HG02943 (cell line): ENCODE measurements at regions not wholly inside any gene's neighbourhood (a gene's known extent, or its start where the extent isn't known, plus 50 kb on each side); places are given as distances from the start of the nearest gene placed in this dataset.

ENCODE experiments used
- ATAC-seq: cut with Tn5 transposase; IDR thresholded peaks from one replicate; pipeline ENCODE4 v1.9.1; 2021; ENCODE audit warnings: mild to moderate bottlenecking, low read depth, moderate library complexity; ENCODE audit not compliant: unreplicated experiment

DNA sequence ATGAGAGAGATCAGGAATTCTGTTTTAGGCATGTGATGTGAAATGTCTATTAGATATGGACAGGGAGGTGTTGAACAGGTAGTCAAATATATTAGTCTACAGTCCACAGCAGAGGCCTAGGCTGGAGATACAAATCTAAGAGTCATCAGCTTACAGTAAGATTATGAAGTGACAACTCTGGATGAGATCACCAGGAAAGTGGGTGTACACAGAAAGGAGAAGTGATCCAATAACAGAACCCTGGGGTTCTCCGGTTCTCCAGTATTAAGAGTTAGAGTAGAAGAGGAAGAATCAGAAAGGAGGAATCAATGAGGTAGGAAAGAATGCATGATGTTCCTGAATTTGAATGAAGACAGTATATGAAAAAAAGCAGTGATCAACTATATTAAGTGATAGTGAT, 362.3 kb downstream of the FIGN start:
- ATAC-seq: no peak

DNA sequence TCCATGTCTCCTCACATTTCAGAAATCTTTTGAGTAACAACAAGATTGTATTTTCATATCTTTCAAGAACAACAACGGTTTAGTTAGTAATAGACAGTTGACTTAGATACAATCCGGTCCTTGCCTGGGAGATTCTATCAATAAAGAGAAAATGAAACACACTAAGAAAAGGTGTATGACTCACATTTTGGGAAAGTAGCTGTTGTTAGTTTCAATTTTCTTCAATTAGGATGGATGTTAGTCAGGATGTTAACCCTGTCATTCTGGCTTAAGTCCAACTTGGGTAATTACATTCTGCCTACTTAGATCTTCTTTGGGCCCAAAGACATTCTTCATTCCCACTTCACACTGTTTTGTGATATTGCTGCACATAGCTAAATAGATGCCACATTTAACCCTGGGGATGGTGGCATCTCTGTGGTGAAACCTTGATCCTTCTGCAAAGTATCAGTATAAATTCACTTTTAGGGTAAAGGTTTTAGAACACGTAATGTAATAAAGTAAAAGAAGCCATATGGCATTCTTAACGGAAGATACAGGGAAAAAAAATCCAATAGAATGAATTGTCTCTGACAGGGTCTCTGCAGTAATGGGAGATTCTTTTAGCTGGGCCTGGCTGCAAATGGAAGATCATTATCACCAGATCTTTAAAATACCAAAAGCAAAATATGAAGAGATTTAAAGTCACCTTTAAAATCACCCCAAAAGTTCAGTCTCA, 365.5 kb downstream of the FIGN start:
- no peak for ATAC-seq

DNA sequence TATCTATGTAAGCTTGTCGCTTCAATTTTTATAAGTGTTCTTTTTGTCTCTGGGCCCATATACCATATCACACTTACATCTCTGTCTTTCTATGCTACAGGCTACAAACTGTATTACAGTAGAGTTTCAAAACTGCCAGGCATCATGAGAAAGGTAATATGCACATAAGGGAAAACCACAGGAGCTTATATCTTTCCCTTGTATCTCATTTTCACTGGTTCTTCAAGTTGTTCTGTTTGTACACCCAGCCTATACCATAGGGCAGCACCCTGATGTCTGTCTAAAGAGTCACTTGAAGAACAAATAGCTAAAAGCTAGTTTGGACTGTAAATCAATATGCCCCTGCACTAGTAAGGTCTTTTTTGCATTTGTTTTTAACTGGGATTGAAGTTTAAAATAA, 366.7 kb downstream of the FIGN start:
- ATAC-seq: no peak

DNA sequence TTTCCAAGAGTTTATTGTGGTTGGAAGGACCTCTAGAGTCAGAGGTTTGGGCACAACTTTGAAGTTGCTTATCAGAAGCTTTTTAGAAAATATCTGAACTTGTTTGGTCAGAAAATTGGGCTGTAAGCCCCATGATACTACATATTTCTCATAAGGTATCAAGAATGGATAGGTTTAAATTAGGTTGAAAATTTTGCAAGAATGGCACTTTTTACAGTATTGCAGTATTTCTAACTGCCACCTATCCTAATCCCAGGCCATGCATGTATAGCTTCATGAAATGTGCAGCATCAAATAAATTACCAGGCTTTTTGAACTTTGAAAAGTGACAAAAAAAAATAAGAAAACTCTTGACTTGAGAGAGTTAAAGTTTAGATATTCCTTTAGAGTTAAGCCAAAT, 367.2 kb downstream of the FIGN start:
- no peak for ATAC-seq

DNA sequence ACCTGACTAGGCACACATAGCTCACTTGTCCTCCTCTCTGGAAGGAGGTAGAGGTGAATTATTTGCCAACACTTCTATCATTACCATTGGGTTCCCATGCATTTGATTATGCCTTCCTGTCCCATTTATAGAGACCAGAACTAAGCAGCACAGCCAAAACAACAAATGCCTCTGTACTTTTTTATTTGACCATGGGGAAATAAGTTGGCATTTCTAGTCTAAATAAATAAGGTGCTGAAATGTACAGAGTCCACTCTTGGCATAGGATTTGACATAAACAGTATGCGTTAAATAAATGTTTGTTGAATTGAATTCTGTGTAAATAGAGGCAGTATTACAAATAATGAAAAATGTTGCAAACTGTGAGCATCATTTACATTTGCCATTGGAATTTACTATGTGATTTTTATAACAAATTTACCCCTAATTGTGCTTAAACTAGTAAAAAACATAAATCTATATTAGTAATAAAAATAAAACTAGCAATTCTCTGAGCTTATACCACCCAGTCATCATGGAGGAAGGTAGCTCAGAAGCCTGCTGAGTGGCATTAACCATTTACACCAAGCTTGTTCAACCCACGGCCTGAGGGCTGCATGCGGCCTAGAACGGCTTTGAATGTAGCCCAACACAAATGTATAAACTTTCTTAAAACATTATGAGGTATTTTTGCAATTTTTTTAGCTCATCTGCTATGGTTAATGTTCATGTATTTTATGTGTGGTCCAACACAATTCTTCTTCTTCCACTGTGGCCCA, 367.8 kb downstream of the FIGN start:
- ATAC-seq: no peak

DNA sequence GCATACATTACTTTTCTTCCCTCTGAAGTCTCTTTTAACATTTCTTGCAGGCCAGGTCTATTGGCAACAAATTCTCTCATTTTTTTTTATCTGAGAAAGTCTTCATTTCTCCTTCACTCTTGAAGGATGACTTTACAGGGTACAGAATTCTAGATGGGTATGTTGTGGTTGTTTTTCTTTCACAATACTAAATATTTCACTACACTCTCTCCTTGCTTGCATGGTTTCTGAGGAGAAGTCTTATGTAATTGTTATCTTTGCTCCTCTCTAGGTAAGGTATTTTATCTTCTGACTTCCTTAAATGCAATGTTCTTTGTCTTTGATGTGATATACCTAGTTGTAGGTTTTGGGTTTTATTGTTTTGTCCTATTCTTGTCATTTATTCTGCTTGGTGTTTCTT, 371.1 kb downstream of the FIGN start:
- ATAC-seq: no peak

DNA sequence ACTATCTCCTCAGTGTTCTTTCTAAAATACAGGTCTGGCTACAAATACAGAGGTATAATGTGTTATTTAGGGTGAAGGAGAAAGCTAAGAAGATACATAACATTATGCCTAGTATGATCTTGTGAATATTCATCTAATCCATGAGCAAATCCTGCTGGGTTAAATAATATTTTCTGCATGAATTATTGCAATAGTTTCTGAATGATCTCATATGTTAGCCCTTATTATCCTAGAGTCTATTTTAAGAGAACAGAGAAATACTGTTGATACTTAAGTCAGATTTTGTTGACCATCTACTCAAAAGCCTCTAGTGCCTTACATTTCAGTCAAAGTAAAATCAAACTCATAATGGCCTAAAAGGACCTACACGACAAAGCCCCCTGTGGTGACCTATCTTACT, 382.3 kb downstream of the FIGN start:
- ATAC-seq: no peak

DNA sequence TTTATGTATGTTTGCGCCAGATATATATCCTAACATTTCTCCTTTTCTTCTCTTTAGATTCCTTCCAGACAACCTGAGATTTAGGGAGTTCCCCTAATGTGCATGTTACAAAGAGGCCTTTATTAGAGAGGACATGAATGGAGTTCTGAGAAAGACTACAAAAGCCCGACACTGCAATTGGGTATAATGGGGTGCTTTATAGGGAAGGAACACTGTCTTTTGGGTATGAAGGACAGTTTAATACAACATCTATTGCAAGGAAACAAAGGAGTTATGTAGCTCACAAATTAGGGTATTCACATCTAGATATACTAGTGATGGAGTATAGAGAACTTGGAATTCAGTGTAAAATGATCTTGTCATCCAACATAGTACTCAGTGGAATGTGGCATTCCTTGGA, 383.8 kb downstream of the FIGN start:
- ATAC-seq: no peak

DNA sequence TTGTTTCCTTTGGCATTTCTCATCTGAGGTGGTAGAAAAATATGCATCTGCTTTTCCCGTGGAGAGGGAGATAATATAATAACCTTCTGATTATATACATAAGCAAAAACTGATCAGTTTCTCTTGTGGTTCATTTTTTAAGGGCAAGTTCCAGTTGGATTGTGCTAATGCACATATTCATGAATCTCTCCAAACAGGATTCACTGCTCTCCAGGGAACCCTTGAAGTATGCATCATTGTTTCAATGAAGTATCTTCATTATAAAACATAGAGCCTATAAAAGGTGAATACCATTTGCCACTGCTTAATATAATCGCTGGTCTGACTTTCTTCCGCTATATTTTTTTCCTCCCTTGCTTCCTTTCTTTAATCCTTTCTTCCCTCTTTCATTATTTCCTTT, 384.7 kb downstream of the FIGN start:
- no peak for ATAC-seq

DNA sequence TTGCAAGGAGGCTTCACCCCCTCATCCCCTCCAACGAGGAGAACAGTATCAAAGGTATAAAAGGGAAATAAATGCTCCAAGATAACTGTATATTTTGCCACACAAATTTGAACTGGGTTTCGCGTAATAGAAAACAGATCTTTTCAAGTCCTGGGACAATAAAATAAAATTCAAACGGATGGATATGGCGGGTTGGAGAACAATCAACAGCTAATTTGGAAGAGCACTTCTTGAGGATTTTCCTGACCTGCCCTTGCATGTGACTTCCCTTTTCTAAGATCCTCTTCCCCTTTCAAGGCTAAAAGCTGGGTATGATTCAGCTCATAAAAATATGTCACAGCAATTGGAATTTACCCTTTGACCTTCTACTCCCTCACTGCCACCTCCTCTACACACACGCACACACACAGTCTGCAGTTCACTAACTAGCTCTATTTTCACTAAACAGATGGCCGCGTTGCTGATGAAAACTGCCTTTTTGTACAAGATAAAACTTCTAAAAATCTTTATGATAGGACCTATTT, 386.9 kb downstream of the FIGN start:
- no peak for ATAC-seq

DNA sequence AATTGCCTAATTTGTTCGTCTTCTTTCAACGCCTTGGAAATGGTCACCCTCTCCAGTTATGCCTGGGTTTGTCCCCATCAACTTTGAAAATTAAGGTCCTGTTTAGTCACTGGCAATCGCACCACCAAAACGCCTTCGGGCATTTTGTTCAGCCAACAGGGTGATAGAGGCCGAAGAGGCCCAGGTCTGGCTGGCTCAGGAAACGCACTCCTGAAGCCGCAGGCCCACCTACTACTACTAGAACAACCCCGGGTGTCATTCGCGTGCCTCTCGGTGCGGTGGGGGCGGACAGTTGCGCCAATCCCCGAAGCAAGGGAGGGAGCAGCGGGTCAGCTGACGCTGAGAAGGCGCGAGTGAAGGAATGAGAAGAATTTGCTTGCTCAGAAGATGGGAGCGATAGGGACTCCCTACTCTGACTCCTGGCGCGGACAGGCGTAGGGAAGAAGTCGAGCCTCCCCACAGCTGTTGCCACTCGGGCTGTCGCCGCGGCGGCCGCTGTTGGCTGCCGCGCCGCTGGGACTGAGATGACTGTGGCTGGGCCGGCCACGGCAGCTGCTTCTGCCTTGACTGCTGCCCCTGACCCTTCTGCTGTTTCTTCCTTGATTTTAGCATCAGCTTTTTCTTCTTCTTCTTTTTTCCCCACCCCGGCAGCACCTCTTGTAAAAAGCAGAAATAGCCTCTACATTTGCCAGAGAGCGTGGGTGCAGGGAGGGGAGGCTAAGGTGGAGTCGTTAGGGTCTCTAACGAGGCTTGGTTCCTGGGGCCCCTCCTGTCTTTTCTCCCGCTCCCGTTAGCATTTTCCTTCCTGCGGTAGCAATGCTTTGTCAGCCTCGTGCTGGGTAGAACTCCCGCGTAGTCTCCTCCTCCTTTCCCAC, 387.6 kb downstream of the FIGN start:
- ATAC-seq: no peak

DNA sequence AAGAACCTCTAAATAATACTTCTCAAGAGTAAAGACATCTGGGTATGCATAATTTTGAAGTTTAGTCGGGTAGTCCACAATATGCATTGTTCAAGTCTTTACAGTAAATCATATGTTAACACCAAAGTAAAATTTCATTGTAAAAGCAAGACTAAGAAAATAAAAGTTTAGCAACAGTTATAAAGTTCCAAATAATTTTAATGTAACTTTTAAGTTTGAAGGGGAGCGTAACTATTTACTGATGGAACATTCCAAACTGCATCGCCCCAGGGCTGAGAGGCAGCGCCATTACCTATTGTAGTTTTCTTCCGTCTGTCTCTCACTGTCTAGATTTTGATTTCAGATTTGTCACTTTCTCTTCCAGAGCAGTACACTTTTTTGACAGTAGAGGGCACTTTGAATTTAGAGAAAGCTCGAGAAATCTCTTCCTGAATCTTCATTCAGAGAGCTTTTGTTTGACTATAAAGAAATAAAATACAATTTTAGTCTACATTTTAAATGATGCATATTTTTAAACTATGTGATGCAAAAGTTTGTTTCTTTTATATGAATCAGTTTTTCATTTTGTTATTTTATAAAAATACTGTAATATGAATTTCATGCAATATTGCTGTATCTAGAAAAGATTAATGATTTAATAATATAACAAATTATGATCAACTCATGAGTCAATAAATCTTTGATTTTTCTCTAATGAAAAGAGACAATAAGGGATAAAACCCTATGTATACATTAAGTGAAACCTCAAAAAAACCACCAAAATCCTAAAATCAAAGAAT, 389.8 kb downstream of the FIGN start:
- peak; percentile 89 for ATAC-seq

DNA sequence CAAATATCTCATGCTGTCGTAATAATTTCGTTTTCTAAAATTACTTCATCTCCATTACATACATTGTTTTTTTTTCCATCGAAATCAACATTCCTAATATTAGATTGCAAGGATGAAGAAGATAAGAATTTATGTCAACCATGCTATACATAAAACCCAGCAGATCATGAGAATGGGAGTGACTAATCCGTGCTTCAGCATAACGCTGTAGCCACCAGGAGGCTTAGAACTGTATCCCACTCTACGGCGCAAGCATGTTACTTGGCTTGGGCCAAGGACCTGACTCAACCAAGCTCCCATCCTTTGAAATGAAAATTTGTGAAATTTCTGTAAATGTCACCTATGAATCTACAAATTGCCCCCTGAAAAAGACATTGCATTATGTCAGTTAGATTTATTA, 392.5 kb downstream of the FIGN start:
- ATAC-seq: no peak

DNA sequence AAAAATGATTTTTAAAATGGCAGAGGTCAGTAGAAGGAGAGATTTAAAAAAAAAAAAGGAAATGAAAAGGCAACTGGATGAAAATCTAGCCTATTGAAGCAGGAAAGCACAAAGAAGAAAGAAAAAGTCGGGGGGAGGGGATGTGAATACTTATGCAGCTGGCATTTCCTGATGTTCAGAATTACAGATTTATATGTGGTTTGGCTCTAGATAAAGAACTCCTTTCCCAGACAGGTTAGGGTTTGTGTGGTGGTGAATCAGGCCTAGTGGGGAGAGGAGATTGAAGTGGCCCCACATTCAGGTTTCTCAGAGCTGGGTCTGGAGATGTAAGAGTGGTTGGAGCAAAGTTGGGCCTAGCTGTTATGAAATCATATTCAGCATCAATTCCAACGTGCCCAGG, 394.4 kb downstream of the FIGN start:
- ATAC-seq: no peak

DNA sequence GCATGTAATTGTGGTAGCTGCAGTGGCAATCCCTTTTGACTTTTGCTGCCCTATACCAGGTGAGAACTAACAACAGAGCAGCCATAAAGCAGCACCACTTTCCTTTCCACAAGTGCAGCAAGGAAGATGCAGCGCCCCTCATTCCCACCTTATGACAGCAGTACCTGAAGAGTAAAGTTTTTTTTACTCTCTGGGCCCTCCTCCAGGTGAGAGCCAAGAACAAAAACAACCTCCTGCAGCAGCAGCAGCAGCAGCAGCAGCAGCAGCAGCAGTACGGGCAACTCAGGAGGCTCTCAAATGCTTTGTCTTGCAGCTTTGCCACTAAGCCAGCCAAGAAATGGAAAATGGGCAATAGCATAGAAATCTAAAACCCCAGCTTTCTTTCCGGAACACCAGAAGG, 397.5 kb downstream of the FIGN start:
- no peak for ATAC-seq

DNA sequence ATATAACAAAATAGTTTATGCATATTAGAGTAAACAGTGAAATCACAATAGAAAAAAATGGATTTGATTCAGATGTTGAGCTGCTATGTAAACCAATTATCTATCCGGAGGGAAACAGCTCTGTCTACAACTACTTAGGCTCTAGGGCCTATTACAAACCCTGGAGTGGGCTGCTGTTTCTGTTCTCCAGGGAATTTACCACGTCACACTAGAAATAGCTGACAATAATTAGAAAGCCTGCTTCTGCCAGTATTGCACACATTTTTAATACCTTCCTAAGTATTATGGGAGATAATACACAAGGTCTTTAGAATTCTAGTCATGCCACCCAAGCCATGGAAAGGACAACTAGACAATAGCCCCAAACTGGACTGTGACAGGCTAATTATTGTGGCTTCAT, 411.1 kb downstream of the FIGN start:
- no peak for ATAC-seq

DNA sequence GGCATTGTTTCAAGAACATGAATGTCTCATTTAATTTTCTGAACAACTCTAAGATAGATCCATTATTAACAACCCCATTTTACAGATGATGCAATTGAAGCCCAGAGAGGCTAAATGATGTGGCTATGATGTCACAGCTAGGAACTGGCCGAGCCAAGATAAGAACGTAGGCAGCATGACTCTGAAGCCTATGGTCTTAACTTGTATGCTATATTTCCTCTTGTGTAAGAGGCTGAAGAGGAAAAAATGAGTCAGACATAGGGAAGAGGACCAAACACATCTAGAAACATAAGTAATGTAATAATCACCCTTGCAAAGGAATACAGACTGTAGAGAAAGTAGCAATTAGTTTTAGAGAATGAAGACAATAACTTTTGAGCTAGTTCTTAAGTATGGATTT, 416.8 kb downstream of the FIGN start:
- ATAC-seq: no peak

DNA sequence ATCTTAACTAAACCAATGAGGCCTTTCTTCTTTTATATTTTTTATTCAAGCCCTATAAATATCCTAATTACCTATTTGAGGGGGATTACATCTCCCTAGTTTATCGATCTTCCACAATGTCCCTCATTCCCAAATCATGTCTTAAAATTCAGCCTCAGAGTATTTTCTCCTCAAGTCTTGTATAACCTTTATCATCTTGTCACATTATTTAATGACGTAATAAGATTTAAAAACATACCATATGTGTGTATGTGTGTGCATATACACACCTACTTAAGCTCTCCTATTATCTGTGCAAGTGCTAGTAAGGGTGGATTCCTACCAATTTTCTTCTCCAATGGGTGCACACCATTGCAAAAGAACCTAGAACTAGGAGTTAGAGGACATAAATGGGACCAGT, 421.1 kb downstream of the FIGN start:
- no peak for ATAC-seq

DNA sequence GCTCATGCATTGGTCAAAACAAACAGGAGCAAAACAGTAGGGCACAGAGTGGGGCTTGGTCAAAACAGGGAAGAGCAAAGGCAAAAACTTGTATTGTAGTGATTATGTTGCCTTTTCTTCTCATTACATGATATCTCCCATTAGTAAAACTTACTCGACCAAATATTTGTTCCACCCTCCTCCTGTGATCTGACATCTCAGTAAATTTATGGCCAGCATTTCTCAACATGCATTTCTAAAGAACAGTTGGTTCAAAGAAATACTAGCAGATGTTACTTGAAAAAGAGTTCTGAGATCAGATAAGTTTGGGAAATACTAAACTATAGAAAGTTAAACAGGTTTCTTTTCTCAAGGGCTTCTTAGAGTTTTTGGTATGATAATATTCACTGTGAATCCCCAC, 423.1 kb downstream of the FIGN start:
- ATAC-seq: no peak

DNA sequence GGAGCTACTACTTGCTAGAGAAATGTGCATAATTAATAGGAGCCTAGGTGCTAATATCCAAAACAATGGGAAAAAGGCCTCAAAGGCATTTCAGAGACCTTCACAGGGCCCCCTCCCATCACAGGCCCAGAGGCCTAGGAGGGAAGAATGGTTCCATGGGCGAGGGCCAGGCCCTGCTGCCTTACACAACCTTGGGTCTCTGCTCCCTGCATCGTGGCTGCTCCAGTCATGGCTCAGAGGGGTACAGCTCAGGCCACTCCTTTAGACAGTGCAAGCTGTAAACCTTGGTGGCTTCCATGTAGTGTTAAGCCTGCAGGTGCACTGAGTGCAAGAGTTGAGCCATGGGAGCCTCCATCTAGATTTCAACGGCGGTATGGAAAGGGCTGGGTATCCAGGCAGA, 429.2 kb downstream of the FIGN start:
- ATAC-seq: no peak
